IMR-90 (cell line): ENCODE measurements at regions not wholly inside any gene's neighbourhood (a gene's known extent, or its start where the extent isn't known, plus 50 kb on each side); places are given as distances from the start of the nearest gene placed in this dataset. TPM values are rescaled to one million over a fixed set of nuclear protein-coding genes. Genes with fewer than 3 reads are reported as not detected.

Experiments
- ATAC-seq: fragments of 200-7000 bp; cut with Tn5 transposase; 2 replicates; pipeline ENCODE4 v1.9.1; 2020; ENCODE audit warnings: low read depth, mild to moderate bottlenecking, moderate library complexity
- BruUV-seq: library from RNA; stranded (reverse); fragments of 400-500 nt; replicated peaks from 2 replicates; lab custom pipeline; 2021; lab: Mats Ljungman, UMichigan
- CTCF ChIA-PET: fragments of 300-600 bp; formaldehyde crosslinking; extraction: SDS; loops from one replicate; lab custom pipeline; 2021; ENCODE audit warnings: antibody characterized with exemption; lab: Yijun Ruan, JAX
- POLR2A ChIA-PET: fragments of 300-600 bp; sonication (Branson Sonifier 250); formaldehyde crosslinking; loops from one replicate; lab custom pipeline; 2022; ENCODE audit warnings: antibody characterized with exemption; ENCODE audit not compliant: unreplicated experiment; lab: Charles Lee
- DNase-seq: peaks from one replicate; pipeline ENCODE4 v3.0.0; 2013
- H2AFZ ChIP-seq: replicated peaks from 2 replicates; pipeline ENCODE3; 2013; ENCODE audit warnings: low read length, mild to moderate bottlenecking; ENCODE audit not compliant: poor library complexity
- H2AK5ac ChIP-seq: 2 replicates; pipeline ENCODE4 v1.6.1; 2013; ENCODE audit warnings: low read depth, low read length, inconsistent platforms
- H2AK9ac ChIP-seq: replicated peaks from 2 replicates; pipeline ENCODE3; 2013; ENCODE audit warnings: mild to moderate bottlenecking, low read depth, low read length, moderate library complexity; ENCODE audit not compliant: poor library complexity
- H2BK120ac ChIP-seq: 2 replicates; pipeline ENCODE4 v1.6.1; 2013; ENCODE audit warnings: low read depth, low read length, inconsistent platforms
- H2BK15ac ChIP-seq: 3 replicates; pipeline ENCODE4 v1.6.1; 2013; ENCODE audit warnings: low read depth, low read length, inconsistent platforms
- H2BK20ac ChIP-seq: 2 replicates; pipeline ENCODE4 v1.6.1; 2013; ENCODE audit warnings: low read depth, mild to moderate bottlenecking, inconsistent platforms, low read length, moderate library complexity
- H2BK5ac ChIP-seq: 2 replicates; pipeline ENCODE4 v1.6.1; 2013; ENCODE audit warnings: mild to moderate bottlenecking, low read depth, low read length, inconsistent platforms; ENCODE audit not compliant: poor library complexity, severe bottlenecking
- H3K14ac ChIP-seq: replicated peaks from 2 replicates; pipeline ENCODE4 v1.6.1; 2013; ENCODE audit warnings: low read depth, low read length, inconsistent platforms
- H3K18ac ChIP-seq: 2 replicates; pipeline ENCODE4 v1.6.1; 2013; ENCODE audit warnings: low read depth, low read length, control low read depth
- H3K23ac ChIP-seq: 2 replicates; pipeline ENCODE4 v1.6.1; 2013; ENCODE audit warnings: low read depth, low read length, inconsistent platforms
- H3K27ac ChIP-seq: 2 replicates; pipeline ENCODE4 v1.5.1; 2013; ENCODE audit warnings: mild to moderate bottlenecking, control low read depth, low read length; ENCODE audit not compliant: insufficient read depth
- H3K27me3 ChIP-seq: 2 replicates; pipeline ENCODE4 v1.6.1; 2013; ENCODE audit warnings: low read length; ENCODE audit not compliant: control insufficient read depth, insufficient read depth
- H3K36me3 ChIP-seq: 2 replicates; pipeline ENCODE4 v1.6.1; 2013; ENCODE audit warnings: low read length, mixed read lengths; ENCODE audit not compliant: control insufficient read depth, insufficient read depth
- H3K4ac ChIP-seq: 2 replicates; pipeline ENCODE4 v1.6.1; 2013; ENCODE audit warnings: low read depth, low read length, inconsistent platforms
- H3K4me1 ChIP-seq: 2 replicates; pipeline ENCODE4 v1.6.1; 2013; ENCODE audit warnings: low read length, mixed read lengths; ENCODE audit not compliant: control insufficient read depth, insufficient read depth
- H3K4me2 ChIP-seq: 2 replicates; pipeline ENCODE4 v1.6.1; 2013; ENCODE audit warnings: low read depth, mild to moderate bottlenecking, control low read depth, low read length, moderate library complexity
- H3K4me3 ChIP-seq: 2 replicates; pipeline ENCODE4 v1.5.1; 2013; ENCODE audit warnings: low read depth, mild to moderate bottlenecking, control low read depth, low read length, moderate library complexity; ENCODE audit not compliant: insufficient read depth
- H3K56ac ChIP-seq: 2 replicates; pipeline ENCODE4 v1.6.1; 2013; ENCODE audit warnings: low read length, inconsistent platforms; ENCODE audit not compliant: insufficient read depth; ENCODE audit errors: extremely low read depth
- H3K79me1 ChIP-seq, 2 experiments: 2 replicates each; pipeline ENCODE4 v1.6.1; 2013; ENCODE audit warnings: low read length in 2 of 2, inconsistent platforms in 1 of 2, low read depth in 1 of 2
- H3K9ac ChIP-seq: 2 replicates; pipeline ENCODE4 v1.6.1; 2013; ENCODE audit warnings: low read depth, low read length, control low read depth
- H3K9me1 ChIP-seq: 2 replicates; pipeline ENCODE4 v1.6.1; 2013; ENCODE audit warnings: low read length, inconsistent platforms; ENCODE audit not compliant: insufficient read depth
- H3K9me3 ChIP-seq: 2 replicates; pipeline ENCODE4 v1.6.1; 2013; ENCODE audit warnings: low read length; ENCODE audit not compliant: control insufficient read depth, insufficient read depth
- H4K20me1 ChIP-seq: 2 replicates; pipeline ENCODE4 v1.6.1; 2013; ENCODE audit warnings: low read length, inconsistent platforms; ENCODE audit not compliant: insufficient read depth
- H4K5ac ChIP-seq: 2 replicates; pipeline ENCODE4 v1.6.1; 2013; ENCODE audit warnings: mild to moderate bottlenecking, low read depth, low read length, control low read depth
- H4K8ac ChIP-seq, 2 experiments: 2 replicates each; pipeline ENCODE4 v1.6.1; 2013; ENCODE audit warnings: low read depth in 2 of 2, low read length in 2 of 2, control low read depth in 1 of 2, inconsistent platforms in 1 of 2
- H4K91ac ChIP-seq: 2 replicates; pipeline ENCODE4 v1.6.1; 2013; ENCODE audit warnings: low read depth, low read length, inconsistent platforms; ENCODE audit not compliant: insufficient read depth
- RCOR1 ChIP-seq: IDR thresholded peaks from 2 replicates; pipeline ENCODE4 v1.6.1; 2012; ENCODE audit warnings: mild to moderate bottlenecking, low read length, improper control_type of control experiment; ENCODE audit not compliant: insufficient replicate concordance
- WGBS, 2 experiments: methylation state at CpG; one replicate each; pipeline versions ENCODE4 v1.1.5 to v1.1.7; 2013; ENCODE audit warnings: missing lambda C conversion rate in 2 of 2; ENCODE audit not compliant: insufficient read length in 1 of 2; ENCODE audit errors: extremely low coverage in 2 of 2; 5-methylcytosine and 5-hydroxymethylcytosine counted together
- dilution Hi-C: fragments of 300-500 bp; cut with HindIII; formaldehyde crosslinking; loops from one replicate; pipeline ENCODE4 v1.14.3; 2018; ENCODE audit warnings: low sequenced_read_pairs; ENCODE audit not compliant: unreplicated experiment
- in situ Hi-C: fragments of 300-500 bp; cut with MboI; formaldehyde crosslinking; loops from 3 replicates; pipeline ENCODE4 v1.14.3; 2019; ENCODE audit warnings: low sequenced_read_pairs, inconsistent platforms, mixed read lengths
- intact Hi-C: fragments of 100-400 bp; cut with micrococcal nuclease; formaldehyde crosslinking; loops from 2 replicates; pipeline ENCODE4 v1.10.0; 2022
- microRNA-seq, 2 experiments: library from miRNA; stranded (forward) in 1 of 2; unstranded in 1 of 2; fragments of 10-50 nt in 1 of 2; fragments of <30 nt in 1 of 2; gene quantifications in 1 of 2; microRNA quantifications in 1 of 2; one replicate each; pipeline versions ENCODE3 to v1.1.0; 2013 to 2020; ENCODE audit not compliant: insufficient read depth in 1 of 2, insufficient read length in 1 of 2, unreplicated experiment in 1 of 2
- small RNA-seq, 5 experiments: library from RNA; depleted of rRNA; stranded (forward); fragments of <200 nt; gene quantifications; one replicate each; pipeline ENCODE3, GENCODE V24; 2012
- TF ChIP-seq, protein P1 (sequence below): fragments of 150-350 bp; IDR thresholded peaks from 2 replicates; pipeline ENCODE4 v1.6.1; 2017; ENCODE audit warnings: mild to moderate bottlenecking, antibody characterized with exemption, low read length, low read depth

DNA sequence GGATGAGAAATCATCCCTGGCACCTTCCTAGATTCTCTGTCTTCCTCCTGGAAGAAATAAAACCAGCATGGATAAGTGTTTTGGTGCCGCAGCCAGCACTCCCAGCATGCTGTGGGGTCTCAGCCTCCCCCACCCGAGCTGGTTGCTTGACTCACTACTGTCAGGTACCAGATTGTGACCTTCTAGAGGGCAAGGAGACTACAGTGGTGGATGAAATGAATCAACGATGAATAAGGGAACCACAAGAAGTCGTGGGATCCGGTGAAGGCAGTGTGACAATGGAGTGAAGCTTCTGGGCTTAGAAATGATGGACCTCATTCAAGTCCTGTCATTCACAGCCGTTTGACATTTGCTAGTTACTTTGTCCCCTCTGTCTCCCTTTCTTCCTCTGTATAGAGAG, 50.2 kb upstream of the SLCO3A1 start:
- Histone ChIP-seq H3K9ac (no peak overlapping the region), H3K4me1 (no peaks in the 10 kb centered on the region), H2BK15ac (no peak overlapping the region), H4K20me1 (no peaks in the 10 kb centered on the region), H3K9me1 (no peaks in the 10 kb centered on the region), H3K27ac (no peak overlapping the region), H2BK5ac (no peak overlapping the region), H3K36me3 (no peaks in the 10 kb centered on the region), H3K4ac (no peak overlapping the region), H3K27me3 (no peaks in the 10 kb centered on the region), H2BK120ac (no peak overlapping the region), H4K91ac (no peak overlapping the region), H3K14ac (no peak overlapping the region), H3K4me2 (no peak overlapping the region), H2AK9ac (no peak overlapping the region), H4K5ac (no peak overlapping the region), H3K23ac (no peak overlapping the region), H3K9me3 (no peaks in the 10 kb centered on the region), H2AFZ (no peak overlapping the region), H3K18ac (no peak overlapping the region), H2BK20ac (no peak overlapping the region), H3K56ac (no peak overlapping the region), H2AK5ac (no peak overlapping the region), H4K8ac (no peak overlapping the region), H3K4me3 (no peak overlapping the region), H3K79me1 (no peaks in the 10 kb centered on the region)
- DNase-seq (no peak), ATAC-seq (no peak)
- ChIA-PET CTCF (interaction anchor here (0.6 kb wide), 1 partner anchor 734 kb away, joined by 3 read pairs; no protein-coding TSS in a partner anchor), POLR2A (no interaction called here)
- in situ Hi-C loops, result no loop called here
- intact Hi-C loops, result no loop called here
- BruUV-seq, result no TSS peak
- dilution Hi-C loops, result no loop called here
- TF ChIP-seq, protein P1, sequence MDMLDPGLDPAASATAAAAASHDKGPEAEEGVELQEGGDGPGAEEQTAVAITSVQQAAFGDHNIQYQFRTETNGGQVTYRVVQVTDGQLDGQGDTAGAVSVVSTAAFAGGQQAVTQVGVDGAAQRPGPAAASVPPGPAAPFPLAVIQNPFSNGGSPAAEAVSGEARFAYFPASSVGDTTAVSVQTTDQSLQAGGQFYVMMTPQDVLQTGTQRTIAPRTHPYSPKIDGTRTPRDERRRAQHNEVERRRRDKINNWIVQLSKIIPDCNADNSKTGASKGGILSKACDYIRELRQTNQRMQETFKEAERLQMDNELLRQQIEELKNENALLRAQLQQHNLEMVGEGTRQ, result no peak
- no peak for TF ChIP-seq RCOR1
- no CpG with 5 or more reads among the region's 6 CpGs for WGBS, 2 experiments

Small RNA genes lying in the stretch of these regions (microRNA-seq; reads per million reads assigned to microRNA genes)
- not detected for gene AC107958.1 (ENCODE audit: insufficient read depth, insufficient read length)

Small RNA genes lying in the stretch of these regions (small RNA-seq; reads per million reads assigned to genes)
- gene AC107958.1, result 0 reads per million in 5 experiments
